Skeletal muscle satellite cell (primary cell): ENCODE measurements at regions not wholly inside any gene's neighbourhood (a gene's known extent, or its start where the extent isn't known, plus 50 kb on each side); places are given as distances from the start of the nearest gene placed in this dataset.
"Not testable (repeated sequence)": the region's sequence is repeated elsewhere in the genome, so short reads cannot be mapped to it uniquely, and the experiment has no call there.

ENCODE experiments used
- H3K27me3 ChIP-seq: 2 replicates; pipeline ENCODE4 v1.7.0; 2013; ENCODE audit warnings: low read length; ENCODE audit not compliant: control insufficient read depth, insufficient read depth
- H3K36me3 ChIP-seq: 2 replicates; pipeline ENCODE4 v1.7.0; 2013; ENCODE audit warnings: mild to moderate bottlenecking, control low read depth, low read length; ENCODE audit not compliant: insufficient read depth
- H3K4me1 ChIP-seq: 2 replicates; pipeline ENCODE4 v1.7.0; 2013; ENCODE audit warnings: low read length; ENCODE audit not compliant: control insufficient read depth, insufficient read depth
- H3K4me2 ChIP-seq: 2 replicates; pipeline ENCODE4 v1.7.0; 2013; ENCODE audit warnings: mild to moderate bottlenecking, low read length
- H3K4me3 ChIP-seq: 2 replicates; pipeline ENCODE4 v1.7.0; 2013; ENCODE audit warnings: low read length
- H3K9ac ChIP-seq: 2 replicates; pipeline ENCODE4 v1.7.0; 2013; ENCODE audit warnings: mild to moderate bottlenecking, low read depth, low read length, moderate library complexity
- H3K9me3 ChIP-seq: replicated peaks from 2 replicates; pipeline ENCODE4 v1.7.0; 2013; ENCODE audit warnings: mild to moderate bottlenecking, control low read depth, low read length

DNA sequence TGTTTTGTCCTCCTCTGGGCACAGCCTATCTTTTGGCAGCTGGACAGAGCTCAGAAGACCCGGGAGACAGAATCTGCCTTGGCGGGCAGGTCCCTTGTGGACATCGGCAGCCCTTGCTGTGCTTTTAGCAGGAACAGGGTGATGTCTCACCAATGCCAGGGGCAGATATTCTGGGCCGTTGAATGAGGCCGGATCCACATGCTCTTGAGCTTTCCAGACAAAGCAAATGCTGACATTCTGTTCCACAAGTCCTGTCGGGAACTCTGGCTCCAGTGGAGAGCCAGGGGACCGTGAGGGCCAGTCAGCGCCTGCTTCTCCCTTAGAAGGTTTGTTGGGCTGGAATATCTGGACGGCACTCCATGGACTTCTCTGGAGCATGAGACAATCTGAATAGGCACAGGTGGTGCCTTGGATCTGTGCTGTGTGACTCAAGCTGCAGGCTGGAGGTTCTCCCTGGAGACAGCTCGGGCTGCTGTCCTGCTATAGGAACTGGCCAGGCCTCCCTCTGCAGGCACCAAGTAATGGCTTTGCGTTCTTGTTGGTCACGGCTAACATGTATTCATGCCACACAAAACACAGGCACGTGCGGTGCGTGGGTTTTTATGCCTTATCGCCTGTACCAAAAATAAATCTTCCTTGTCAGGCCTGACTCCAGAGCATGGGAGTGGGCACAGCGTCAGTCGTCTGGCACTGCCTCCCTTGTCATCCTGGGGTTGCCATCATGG is 80.3 kb downstream of the GADD45G start:
- H3K27me3 ChIP-seq = peaks cover 11% of the 10 kb centered on the region
- no peak overlapping the region for H3K4me3 ChIP-seq
- H3K9me3 ChIP-seq = no peaks in the 10 kb centered on the region
- no peak overlapping the region for H3K4me2 ChIP-seq
- no peak overlapping the region for H3K9ac ChIP-seq
- H3K4me1 ChIP-seq = no peaks in the 10 kb centered on the region
- no peaks in the 10 kb centered on the region for H3K36me3 ChIP-seq

DNA sequence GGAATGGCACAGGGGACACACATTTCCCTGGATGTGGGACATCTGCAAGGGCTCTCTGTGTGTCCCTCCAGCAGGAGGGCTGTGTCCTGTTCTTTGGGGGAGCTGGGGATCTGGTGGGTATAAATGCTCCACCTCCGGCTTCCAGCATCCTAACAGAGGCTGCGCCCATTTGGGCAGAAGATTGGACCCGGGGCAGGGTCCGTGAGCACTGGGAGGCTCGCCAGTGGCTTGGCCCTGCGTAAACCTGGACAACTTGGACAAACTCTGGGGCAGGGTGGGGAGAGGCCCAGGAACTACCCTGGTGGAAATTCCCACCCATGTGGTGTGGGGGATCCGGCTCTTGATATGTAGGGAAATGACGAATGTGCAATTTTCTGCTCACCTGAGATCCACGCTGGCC is 80.9 kb downstream of the GADD45G start:
- Histone ChIP-seq H3K4me1 (no peaks in the 10 kb centered on the region), H3K4me2 (no peak overlapping the region), H3K4me3 (no peak overlapping the region), H3K27me3 (peaks cover 11% of the 10 kb centered on the region), H3K9ac (no peak overlapping the region), H3K36me3 (no peaks in the 10 kb centered on the region), H3K9me3 (no peaks in the 10 kb centered on the region)

DNA sequence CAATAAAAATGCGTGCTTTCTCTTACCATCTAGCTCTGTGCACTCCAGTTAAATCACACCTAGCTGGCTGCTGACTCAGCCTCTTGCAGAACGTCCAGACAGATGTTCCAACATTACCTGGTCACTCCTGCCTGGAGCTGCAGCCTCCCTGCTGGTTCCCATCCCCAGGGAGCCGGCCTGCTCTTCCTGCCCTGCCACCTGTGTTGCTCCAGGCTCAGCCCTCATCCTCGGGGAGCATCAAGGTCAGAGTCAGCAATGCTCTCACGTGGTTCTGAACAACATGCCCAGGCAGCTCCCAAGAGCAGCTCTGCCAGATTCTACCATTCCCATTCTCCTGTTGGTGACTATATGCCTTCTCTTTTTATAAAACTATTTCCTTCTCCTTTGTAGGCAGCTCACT is 81.3 kb downstream of the GADD45G start:
- no peak overlapping the region for H3K9ac ChIP-seq
- H3K4me2 ChIP-seq = no peak overlapping the region
- no peak overlapping the region for H3K4me3 ChIP-seq
- no peaks in the 10 kb centered on the region for H3K36me3 ChIP-seq
- H3K27me3 ChIP-seq = peaks cover 11% of the 10 kb centered on the region
- no peaks in the 10 kb centered on the region for H3K4me1 ChIP-seq
- no peaks in the 10 kb centered on the region for H3K9me3 ChIP-seq

DNA sequence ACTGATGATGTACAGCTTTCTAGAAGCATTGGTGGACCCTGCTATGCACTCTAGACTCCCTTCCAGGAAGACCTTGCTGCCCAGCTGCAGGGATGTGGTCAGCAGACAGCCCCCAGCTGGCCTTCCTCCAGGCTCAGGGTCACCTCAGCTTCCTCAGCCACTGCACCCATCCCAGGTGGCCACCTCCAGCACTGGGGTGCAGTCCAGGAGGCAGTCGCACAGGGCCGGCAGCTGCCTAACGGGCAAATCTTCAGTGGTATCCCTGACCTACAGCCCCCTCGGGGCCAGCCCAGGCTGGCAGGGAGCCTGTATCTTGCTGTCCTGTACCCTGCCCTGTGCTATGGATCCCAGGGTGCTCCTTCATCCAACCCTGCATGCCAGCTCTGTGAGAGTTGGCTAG is 81.8 kb downstream of the GADD45G start:
- no peaks in the 10 kb centered on the region for H3K4me1 ChIP-seq
- no peak overlapping the region for H3K4me3 ChIP-seq
- no peak overlapping the region for H3K9ac ChIP-seq
- H3K36me3 ChIP-seq = no peaks in the 10 kb centered on the region
- H3K27me3 ChIP-seq = peaks cover 11% of the 10 kb centered on the region
- no peak overlapping the region for H3K4me2 ChIP-seq
- H3K9me3 ChIP-seq = no peaks in the 10 kb centered on the region

DNA sequence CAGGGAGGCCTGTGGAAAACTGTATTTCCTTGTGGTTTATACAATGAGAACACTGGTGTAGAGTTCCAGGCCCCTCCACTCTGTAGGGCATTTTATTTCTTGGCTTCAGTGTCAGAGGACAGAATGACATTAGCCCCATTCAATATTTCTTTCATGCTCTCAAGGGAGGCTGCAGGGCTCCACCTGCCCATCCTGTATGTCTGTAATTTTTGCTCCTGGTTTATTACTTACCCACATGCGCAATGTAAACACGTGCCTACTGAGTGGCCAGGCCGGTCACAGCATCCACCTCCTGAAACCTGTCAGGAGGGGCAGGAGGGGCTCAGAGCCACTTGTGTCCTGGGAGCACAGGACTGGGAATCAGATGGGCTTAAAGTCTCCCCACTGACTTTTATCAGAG is 82.4 kb downstream of the GADD45G start:
- H3K4me1 ChIP-seq = no peaks in the 10 kb centered on the region
- no peak overlapping the region for H3K4me3 ChIP-seq
- H3K9me3 ChIP-seq = no peaks in the 10 kb centered on the region

DNA sequence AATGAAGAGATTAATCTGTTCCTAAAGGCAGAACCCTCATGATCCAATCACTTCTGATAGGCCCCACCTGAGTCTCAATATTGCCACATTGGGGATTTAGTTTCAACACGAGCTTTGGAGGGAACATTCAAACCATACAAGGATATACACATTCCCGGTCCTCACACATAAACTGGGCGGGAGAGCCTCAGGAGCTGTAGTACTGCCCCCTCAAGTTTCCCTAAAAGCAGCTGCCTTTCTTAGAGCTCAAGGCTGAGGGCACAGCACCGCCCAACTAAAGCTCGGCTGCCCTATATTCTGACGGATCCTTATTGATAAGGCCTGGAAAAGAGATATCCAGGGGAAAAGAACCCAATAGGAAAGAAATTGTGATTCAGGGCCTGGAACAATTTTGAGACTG is 83.0 kb downstream of the GADD45G start:
- no peak overlapping the region for H3K9ac ChIP-seq
- no peaks in the 10 kb centered on the region for H3K36me3 ChIP-seq
- no peak overlapping the region for H3K4me2 ChIP-seq
- H3K9me3 ChIP-seq = no peaks in the 10 kb centered on the region
- H3K4me1 ChIP-seq = no peaks in the 10 kb centered on the region
- no peak overlapping the region for H3K4me3 ChIP-seq
- peaks cover 11% of the 10 kb centered on the region for H3K27me3 ChIP-seq

More for the DNA sequence above, 82.4 kb downstream of the GADD45G start:
- H3K4me2 ChIP-seq = no peak overlapping the region
- H3K36me3 ChIP-seq = no peaks in the 10 kb centered on the region
- peaks cover 11% of the 10 kb centered on the region for H3K27me3 ChIP-seq
- H3K9ac ChIP-seq = no peak overlapping the region

DNA sequence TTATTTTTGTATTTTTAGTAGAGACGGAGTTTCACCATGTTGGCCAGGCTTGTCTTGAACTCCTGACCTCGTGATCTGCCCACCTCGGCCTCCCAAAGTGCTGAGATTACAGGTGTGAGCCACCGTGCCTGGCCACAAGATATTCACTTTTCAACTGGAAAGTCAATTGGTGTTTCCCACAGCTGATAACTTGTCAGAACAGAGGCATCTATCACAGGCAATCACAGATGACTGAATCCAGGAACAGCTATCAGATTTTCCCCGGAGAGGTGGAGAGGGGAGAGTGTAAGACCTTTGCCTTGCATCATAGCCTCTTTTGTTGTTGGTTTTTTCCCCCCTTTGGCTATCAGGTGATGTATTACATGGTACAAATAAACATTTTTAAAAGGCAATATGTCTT is 84.5 kb downstream of the GADD45G start:
- H3K4me1 ChIP-seq, H3K36me3 ChIP-seq, H3K9ac ChIP-seq, H3K4me3 ChIP-seq, H3K27me3 ChIP-seq, H3K4me2 ChIP-seq, H3K9me3 ChIP-seq: not testable (repeated sequence)

DNA sequence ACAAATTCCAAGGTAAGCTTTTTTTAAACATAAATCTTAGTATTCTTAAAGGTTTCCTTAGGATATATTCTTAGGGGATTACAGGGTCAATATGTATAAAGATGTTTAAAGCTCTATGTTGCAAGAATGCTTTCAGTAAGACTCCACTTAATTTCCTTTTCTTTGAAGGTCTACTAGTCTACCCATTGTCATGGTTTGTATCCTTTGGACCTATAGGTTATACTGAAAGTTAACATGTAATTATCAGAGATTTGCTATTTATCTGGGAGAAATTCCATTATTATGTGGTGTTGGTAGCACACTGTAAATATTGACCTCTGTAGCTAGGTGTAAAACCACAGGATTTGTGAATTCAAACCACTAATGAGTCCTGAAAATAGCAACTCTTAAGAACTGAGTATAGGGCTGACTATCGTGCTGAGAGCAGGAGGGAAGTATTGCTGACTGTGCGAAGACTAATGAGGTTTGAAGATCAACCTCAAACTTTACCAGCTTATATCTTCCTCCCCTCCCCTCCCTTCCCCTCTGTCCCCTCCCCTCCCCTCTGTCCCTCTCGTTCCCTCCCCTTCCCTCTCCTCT is 85.6 kb downstream of the GADD45G start:
- H3K4me3 ChIP-seq = no peak overlapping the region
- H3K4me1 ChIP-seq = no peaks in the 10 kb centered on the region
- H3K36me3 ChIP-seq = no peaks in the 10 kb centered on the region
- no peaks in the 10 kb centered on the region for H3K9me3 ChIP-seq
- H3K9ac ChIP-seq = no peak overlapping the region
- H3K27me3 ChIP-seq = peaks cover under 1% of the 10 kb centered on the region
- no peak overlapping the region for H3K4me2 ChIP-seq

DNA sequence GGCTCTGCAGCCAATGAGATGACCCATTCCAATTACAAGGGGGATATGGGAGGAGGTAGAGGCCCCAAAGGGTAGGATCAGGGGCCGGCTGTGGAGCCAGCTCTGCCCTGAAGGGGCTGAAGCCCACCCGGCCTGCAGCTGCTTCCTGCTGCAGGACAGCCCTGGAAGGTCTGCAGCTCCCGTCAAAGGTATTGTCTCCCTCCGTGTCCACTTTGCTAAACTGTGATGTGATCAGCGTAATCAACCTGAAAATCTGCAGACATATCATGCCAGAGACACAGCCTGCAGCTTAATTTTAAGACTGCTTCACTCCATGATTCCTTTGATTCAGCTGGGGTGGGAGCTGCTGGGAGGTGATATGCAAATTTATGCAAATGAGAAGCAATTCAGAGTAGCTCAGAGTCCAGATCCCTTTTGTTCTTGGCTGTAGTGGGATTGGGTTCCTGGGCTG is 90.7 kb downstream of the GADD45G start:
- Histone ChIP-seq H3K4me2 (no peak overlapping the region), H3K36me3 (no peaks in the 10 kb centered on the region)

DNA sequence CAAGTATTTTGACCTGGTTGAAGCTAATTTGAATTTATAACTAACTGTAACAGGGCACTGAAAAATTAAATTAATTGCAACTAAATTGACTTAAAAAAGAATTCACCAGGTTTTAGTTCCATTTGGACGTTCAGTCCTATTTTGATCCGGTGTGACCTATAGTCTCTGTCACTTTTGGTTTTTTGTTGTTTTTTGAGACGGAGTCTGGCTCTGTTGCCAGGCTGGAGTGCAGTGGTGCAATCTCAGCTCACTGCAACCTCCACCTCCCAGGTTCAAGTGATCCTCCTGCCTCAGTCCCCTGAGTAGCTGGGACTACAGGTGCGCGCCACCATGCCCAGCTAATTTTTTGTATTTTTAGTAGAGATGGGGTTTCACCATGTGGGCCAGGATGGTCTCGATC is 91.2 kb downstream of the GADD45G start:
- H3K36me3 ChIP-seq, H3K9me3 ChIP-seq, H3K4me1 ChIP-seq, H3K4me2 ChIP-seq, H3K4me3 ChIP-seq, H3K27me3 ChIP-seq, H3K9ac ChIP-seq: not testable (repeated sequence)

More for the DNA sequence above, 90.7 kb downstream of the GADD45G start:
- H3K9me3 ChIP-seq = no peaks in the 10 kb centered on the region
- no peaks in the 10 kb centered on the region for H3K27me3 ChIP-seq
- no peaks in the 10 kb centered on the region for H3K4me1 ChIP-seq
- H3K9ac ChIP-seq = no peak overlapping the region
- no peak overlapping the region for H3K4me3 ChIP-seq

DNA sequence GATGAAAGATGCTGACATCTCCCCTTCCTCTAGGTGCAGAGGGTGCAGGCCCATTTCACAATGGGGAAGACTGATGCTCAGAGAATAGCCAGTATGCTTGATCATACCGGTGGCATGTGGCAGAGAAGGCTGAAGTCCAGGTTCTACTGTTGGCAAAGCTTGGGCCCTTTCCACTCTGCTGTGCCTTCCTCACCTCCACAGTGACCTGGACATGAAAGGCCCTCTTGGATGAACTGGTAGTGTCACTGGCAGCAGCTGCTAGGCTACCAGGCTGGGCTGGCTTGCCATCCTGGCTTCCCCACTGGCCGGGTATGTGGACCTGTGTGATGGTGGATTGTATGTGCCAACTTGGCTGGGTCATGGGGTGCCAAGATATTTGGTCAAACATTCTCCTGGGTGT is 92.0 kb downstream of the GADD45G start:
- H3K9ac ChIP-seq = no peak overlapping the region
- no peak overlapping the region for H3K4me3 ChIP-seq
- no peak overlapping the region for H3K4me2 ChIP-seq
- H3K4me1 ChIP-seq = no peaks in the 10 kb centered on the region
- H3K27me3 ChIP-seq = no peaks in the 10 kb centered on the region
- no peaks in the 10 kb centered on the region for H3K36me3 ChIP-seq
- H3K9me3 ChIP-seq = no peaks in the 10 kb centered on the region

DNA sequence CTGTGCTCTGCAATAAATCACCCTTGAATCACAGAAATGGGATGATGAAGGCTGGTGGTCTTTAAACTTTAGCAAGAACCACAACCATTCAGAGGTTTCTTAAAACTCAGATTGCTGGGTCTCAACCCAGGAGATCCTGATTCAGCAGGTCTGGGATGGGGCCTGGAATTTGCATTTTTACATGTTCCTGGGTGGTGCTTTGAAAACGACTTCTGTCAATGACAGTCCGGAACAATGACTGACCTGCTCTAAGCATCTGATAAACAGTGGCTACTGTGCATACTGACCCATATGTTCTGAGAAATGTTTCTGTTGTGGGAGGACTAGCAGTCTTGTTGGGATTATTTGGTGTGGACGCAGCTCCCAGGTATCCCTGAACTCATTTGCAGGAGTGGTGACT is 92.7 kb downstream of the GADD45G start:
- Histone ChIP-seq H3K36me3 (no peaks in the 10 kb centered on the region), H3K9ac (no peak overlapping the region), H3K4me2 (no peak overlapping the region), H3K4me1 (no peaks in the 10 kb centered on the region), H3K4me3 (no peak overlapping the region), H3K9me3 (no peaks in the 10 kb centered on the region), H3K27me3 (no peaks in the 10 kb centered on the region)
